GM19463 (cell line): ENCODE measurements at regions not wholly inside any gene's neighbourhood (a gene's known extent, or its start where the extent isn't known, plus 50 kb on each side); places are given as distances from the start of the nearest gene placed in this dataset.

Source experiments
- ATAC-seq: cut with Tn5 transposase; IDR thresholded peaks from one replicate; pipeline ENCODE4 v1.9.1; 2021; ENCODE audit warnings: mild to moderate bottlenecking, moderate library complexity; ENCODE audit not compliant: unreplicated experiment

GRCh38 chr6:138550346-138550767, 51.1 kb upstream of the NHSL1 start:
- no peak for ATAC-seq

GRCh38 chr6:138554146-138554545, 54.9 kb upstream of the NHSL1 start:
- no peak for ATAC-seq

GRCh38 chr6:138555421-138555988, 56.2 kb upstream of the NHSL1 start:
- peak; percentile 47 for ATAC-seq

DNA sequence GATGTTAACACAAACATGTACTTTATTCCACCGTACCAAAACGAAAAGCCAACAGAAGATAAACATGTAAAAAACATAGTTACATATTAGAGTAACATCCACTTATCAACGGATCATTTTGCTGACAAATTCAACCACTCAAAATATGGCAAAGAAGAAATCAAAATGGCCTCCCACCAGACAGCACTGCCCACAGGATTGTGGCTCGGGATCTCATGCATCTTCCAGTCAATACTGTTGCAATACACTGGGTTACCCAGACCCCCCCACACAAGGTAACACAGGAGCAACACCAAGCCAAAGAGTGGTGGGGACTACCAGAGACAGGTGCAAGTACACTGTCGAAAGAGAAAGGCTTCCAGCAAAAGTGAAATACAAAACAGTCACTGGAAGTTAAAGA, 57.9 kb upstream of the NHSL1 start:
- no peak for ATAC-seq

DNA sequence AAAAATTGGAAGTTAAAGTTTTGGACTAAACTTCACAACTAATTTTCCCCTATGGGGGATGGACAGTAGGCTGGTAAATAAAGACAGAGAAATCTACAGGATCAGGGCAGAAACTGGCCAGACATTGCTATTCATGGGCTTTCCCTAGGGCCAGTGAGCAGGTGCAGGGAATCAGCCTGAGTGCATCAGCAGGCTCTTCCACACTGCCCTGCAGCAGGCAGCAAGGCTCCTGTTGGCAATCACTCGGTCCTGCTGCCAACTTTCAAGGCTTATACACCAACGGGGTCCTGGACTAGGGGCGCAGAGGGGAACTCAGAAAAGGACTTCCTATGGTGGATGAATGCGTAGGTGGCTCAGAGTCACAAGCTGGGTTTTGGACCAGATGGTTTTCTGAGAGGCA, 59.8 kb upstream of the NHSL1 start:
- ATAC-seq = no peak

DNA sequence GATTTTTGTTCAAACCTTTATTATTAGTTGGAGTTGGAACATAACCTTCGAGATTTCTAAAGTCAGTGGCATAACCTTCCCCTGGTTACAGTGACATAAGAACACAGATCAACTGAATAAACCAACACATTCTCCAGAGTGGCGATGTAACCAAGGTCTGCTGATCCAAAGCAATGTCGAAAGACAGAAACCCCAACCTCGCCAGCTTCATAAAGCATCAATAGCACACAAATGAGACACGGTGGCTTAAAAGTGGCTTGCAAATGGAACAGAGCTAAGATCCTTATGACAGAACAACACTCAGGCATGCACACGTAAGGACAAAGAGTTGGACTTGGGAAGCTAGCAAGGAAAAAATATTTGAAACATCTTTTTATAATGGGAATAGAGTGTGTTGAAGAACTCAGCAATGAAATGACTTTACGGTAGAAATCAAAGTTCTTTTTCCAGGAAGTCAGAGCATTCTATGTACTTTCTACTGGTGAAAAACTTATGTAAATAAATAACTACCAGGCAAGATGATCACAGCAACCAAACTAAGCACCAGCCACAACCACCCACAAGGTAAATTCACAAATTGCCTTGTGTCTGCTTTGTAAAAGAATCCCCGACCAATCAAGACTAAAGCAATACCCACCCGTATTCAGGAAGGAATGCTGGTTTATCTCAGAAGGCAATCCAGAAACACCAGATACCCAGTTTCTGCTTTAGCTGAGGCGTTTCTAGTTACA, 61.0 kb upstream of the NHSL1 start:
- no peak for ATAC-seq

DNA sequence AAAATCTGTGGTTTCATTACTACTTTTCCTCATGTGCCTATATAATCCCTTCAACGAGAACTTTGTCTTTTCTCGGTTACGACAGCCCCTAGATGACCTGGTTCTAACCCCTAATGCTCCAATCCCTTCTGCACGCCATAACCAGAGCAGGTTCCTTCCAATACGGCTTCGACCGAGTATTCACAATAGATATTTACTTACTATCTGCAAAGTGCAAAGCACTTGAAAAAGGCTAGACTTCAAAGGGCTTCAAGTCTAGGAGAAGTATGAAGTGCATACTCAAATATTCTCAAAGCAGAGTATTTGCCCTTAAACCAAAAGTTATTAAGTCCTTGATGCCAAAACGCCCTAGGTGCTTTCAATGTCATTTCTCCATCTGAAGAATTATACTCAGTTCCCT, 63.4 kb upstream of the NHSL1 start:
- ATAC-seq = no peak

GRCh38 chr6:138563231-138563630, 63.9 kb upstream of the NHSL1 start:
- no peak for ATAC-seq

- ATAC-seq = no peak
These were observed 64.4 kb upstream of the NHSL1 start for GRCh38 chr6:138563650-138564049.

- ATAC-seq = no peak
These were observed 65.0 kb upstream of the NHSL1 start for GRCh38 chr6:138564170-138564721.

GRCh38 chr6:138567052-138567451, 67.8 kb upstream of the NHSL1 start:
- no peak for ATAC-seq

- no peak for ATAC-seq
These were observed 69.7 kb upstream of the NHSL1 start for GRCh38 chr6:138568997-138569396.

- no peak for ATAC-seq
These were observed 70.3 kb upstream of the NHSL1 start for GRCh38 chr6:138569554-138569953.

GRCh38 chr6:138569970-138570724, 70.9 kb upstream of the NHSL1 start:
- no peak for ATAC-seq

GRCh38 chr6:138570725-138571029, 71.4 kb upstream of the NHSL1 start:
- no peak for ATAC-seq

GRCh38 chr6:138571181-138571580, 71.9 kb upstream of the NHSL1 start:
- no peak for ATAC-seq

DNA sequence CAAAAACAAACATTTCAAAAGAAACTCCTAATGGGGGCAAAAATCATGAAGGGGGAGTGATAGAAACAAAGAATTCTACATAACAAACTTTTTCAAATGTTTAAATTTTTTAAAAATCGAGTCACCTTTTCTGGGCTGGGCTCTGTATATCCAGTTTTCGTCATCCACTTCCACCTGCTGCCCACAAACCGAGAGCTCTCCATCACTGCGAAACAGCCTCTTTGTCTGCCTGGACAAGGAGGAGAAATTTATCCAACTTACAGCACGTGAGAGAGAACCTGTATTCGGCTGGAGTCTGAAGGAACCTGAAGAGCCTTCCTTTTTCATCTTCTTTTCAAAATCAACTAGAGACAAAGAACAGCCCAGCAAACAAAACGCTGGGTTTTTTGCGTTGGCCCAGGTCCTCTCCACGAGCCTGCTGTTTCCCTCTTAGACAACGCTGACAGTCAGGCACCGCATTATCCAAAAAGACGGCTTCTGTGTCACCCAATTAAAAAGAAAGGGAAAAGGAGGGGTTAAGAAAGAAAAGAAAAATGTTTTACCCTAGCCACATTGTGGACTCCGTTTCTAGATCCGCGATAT, 72.4 kb upstream of the NHSL1 start:
- ATAC-seq = no peak

GRCh38 chr6:138572167-138572875, 73.0 kb upstream of the NHSL1 start:
- no peak for ATAC-seq

GRCh38 chr6:138572885-138573284, 73.6 kb upstream of the NHSL1 start:
- no peak for ATAC-seq

DNA sequence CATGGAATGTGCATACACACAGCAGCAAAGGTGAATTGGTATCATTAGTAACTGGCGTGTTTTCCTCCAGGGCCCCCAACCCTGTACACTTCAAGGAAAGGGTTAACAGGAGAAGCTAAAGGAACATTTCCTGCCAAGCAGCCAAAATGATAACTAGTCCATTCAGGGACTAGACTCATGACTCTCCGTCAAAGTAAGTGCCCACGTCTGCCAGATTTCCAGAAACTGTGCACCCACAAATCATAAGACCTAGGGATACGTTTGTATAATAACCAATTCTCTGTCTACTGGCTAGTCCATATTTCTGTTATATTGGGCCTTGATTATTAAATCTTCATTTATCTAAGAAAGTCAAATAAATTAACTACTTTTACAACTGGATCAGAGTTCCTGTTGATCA, 76.0 kb upstream of the NHSL1 start:
- ATAC-seq = no peak

DNA sequence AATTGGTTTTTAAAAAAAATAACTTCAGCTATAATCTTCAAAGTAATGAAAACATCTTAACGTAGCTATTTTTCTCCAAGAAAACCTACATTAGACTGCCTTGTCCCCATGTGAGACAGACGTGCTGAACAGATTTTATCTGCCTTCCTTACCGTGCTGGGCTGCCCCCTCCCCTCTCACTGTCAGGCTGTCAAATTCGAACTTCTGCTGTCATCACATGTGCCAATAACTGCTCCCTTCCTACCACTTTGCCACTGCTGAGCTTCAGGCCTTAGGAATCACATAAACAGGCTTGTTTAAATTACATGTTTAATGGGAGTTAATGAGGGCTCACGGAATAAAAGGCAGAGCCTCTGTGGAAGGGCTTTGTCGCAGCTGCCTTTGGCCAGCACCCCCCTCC, 77.0 kb upstream of the NHSL1 start:
- ATAC-seq = no peak
